ENCODE measurements at regions not wholly inside any gene's neighbourhood (a gene's known extent, or its start where the extent isn't known, plus 50 kb on each side); places are given as distances from the start of the nearest gene placed in this dataset.

DNA sequence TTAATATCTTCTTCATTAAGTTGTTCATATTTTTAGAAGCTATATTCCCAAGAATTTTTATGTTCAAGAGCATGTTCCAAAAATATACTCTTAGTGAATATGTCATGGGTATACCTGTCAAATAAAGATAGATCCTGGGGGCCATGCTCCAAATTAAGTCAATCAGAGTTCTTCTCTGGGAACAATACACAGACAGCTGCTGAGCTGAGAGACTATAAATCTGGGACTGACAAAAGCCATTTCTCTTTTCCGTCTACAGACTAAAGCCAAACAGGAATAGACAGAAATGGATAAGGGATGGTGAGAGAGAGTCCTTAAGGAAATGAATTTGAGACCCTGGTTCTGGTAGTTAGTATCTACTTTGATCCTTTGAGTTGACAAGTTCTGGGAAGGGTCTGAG lies 465.1 kb upstream of the RASGRP1 start:
- H3K9me2 ChIP-seq (replicated peaks; ENCODE audit: insufficient read depth, low read length) = no peaks in the 10 kb centered on the region
- no peak for DNase-seq
- H3K79me2 ChIP-seq (ENCODE audit: low read length) = no peaks in the 10 kb centered on the region
- no peaks in the 10 kb centered on the region for H3K4me1 ChIP-seq (ENCODE audit: low read length)
- no peaks in the 10 kb centered on the region for H3K9me3 ChIP-seq (replicated peaks; ENCODE audit: insufficient read depth, low read length)
- H3F3A ChIP-seq (ENCODE audit: insufficient read depth, low read length) = no peaks in the 10 kb centered on the region
- H2AFZ ChIP-seq (ENCODE audit: low read length) = no peak overlapping the region
- H3K36me3 ChIP-seq (replicated peaks; ENCODE audit: insufficient read depth, low read length) = no peaks in the 10 kb centered on the region
- no peak overlapping the region for H3K4me2 ChIP-seq (ENCODE audit: low read depth, low read length)
- no peaks in the 10 kb centered on the region for H3K27me3 ChIP-seq (replicated peaks; ENCODE audit: insufficient read depth, low read length)
- H3K9ac ChIP-seq (ENCODE audit: low read length) = no peak overlapping the region
- no peak overlapping the region for H3K4me3 ChIP-seq (ENCODE audit: low read length)
- no peak overlapping the region for H3K27ac ChIP-seq (ENCODE audit: low read length)
- TF ChIP-seq, protein P1, sequence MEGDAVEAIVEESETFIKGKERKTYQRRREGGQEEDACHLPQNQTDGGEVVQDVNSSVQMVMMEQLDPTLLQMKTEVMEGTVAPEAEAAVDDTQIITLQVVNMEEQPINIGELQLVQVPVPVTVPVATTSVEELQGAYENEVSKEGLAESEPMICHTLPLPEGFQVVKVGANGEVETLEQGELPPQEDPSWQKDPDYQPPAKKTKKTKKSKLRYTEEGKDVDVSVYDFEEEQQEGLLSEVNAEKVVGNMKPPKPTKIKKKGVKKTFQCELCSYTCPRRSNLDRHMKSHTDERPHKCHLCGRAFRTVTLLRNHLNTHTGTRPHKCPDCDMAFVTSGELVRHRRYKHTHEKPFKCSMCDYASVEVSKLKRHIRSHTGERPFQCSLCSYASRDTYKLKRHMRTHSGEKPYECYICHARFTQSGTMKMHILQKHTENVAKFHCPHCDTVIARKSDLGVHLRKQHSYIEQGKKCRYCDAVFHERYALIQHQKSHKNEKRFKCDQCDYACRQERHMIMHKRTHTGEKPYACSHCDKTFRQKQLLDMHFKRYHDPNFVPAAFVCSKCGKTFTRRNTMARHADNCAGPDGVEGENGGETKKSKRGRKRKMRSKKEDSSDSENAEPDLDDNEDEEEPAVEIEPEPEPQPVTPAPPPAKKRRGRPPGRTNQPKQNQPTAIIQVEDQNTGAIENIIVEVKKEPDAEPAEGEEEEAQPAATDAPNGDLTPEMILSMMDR (IDR thresholded peaks at IDR 0.05; ENCODE audit: low read length) = no peak
- TF ChIP-seq EZH2phosphoT487 (IDR thresholded peaks at IDR 0.05; ENCODE audit: low read length) (no peak), EZH2 (optimal IDR thresholded peaks at IDR 0.05; ENCODE audit: low read depth, low read length) (no peak)
- no peaks in the 10 kb centered on the region for H4K20me1 ChIP-seq (ENCODE audit: insufficient read depth, low read length)

DNA sequence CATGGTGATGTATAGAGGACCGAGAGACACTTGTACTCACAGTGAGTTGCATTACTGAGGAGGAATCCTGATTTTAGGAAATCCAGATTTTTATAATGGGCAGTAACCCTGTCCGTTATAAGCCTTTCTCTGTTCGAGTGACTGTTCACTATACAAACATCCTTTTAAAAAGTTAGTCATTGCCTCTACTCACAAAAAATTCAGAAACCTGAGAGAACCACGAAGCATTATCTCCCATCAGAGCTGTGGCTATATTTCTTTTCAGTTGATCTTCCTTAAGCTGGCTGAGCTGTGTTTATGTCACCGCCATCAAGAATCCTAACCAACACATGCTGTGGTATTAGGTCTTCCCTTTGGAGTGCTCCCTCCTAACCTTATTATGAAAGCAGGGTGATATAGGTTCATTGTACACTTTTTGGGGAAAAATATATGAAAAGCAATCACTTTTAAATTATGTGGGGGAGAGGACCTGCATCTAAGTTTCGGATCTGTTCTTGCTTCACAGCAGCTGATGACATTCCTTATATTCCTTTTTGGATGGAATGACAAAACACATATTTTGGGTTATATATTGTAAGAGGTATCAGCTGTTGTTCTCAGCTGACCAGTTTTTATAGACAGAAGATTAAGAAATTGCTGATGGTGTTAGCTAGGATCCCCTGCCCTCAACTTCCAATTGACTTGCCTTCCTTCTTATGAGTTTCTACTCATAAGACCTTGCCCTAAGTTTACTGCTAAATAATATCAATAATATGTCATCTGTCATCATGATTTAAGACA lies 465.9 kb upstream of the RASGRP1 start:
- TF ChIP-seq EZH2 (optimal IDR thresholded peaks at IDR 0.05; ENCODE audit: low read depth, low read length) (no peak), EZH2phosphoT487 (IDR thresholded peaks at IDR 0.05; ENCODE audit: low read length) (no peak)
- TF ChIP-seq, protein P1 (IDR thresholded peaks at IDR 0.05; ENCODE audit: low read length) = no peak
- H3K79me2 ChIP-seq (ENCODE audit: low read length) = no peaks in the 10 kb centered on the region

DNA sequence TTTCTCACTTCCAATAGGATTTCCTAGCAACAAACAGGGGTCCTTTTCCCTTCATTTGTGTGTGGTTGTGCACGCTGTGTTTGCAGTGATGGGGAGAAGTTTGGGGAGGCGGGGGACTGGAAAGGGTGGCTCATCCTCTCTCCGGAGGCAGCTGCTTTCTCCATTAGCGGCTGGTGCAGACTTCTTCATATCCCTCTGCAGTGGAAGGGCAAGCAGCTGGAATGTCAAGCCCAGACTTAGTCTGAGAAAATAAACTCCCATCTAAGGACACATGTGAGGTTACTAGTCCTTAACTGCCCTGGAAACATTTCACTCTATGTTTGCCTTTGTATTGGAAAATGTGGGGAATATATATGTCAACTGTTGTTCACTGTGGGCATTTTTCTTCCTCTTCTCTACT lies 467.0 kb upstream of the RASGRP1 start:
- H3F3A ChIP-seq (ENCODE audit: insufficient read depth, low read length) = no peaks in the 10 kb centered on the region
- TF ChIP-seq, protein P1 (IDR thresholded peaks at IDR 0.05; ENCODE audit: low read length) = no peak
- TF ChIP-seq EZH2 (optimal IDR thresholded peaks at IDR 0.05; ENCODE audit: low read depth, low read length) (no peak), EZH2phosphoT487 (IDR thresholded peaks at IDR 0.05; ENCODE audit: low read length) (no peak)
- no peaks in the 10 kb centered on the region for H3K4me1 ChIP-seq (ENCODE audit: low read length)
- no peak for DNase-seq
- H3K9ac ChIP-seq (ENCODE audit: low read length) = no peak overlapping the region
- H2AFZ ChIP-seq (ENCODE audit: low read length) = no peak overlapping the region
- no peak overlapping the region for H3K4me2 ChIP-seq (ENCODE audit: low read depth, low read length)
- H4K20me1 ChIP-seq (ENCODE audit: insufficient read depth, low read length) = no peaks in the 10 kb centered on the region
- no peaks in the 10 kb centered on the region for H3K9me3 ChIP-seq (replicated peaks; ENCODE audit: insufficient read depth, low read length)
- no peak overlapping the region for H3K4me3 ChIP-seq (ENCODE audit: low read length)
- no peaks in the 10 kb centered on the region for H3K9me2 ChIP-seq (replicated peaks; ENCODE audit: insufficient read depth, low read length)
- no peaks in the 10 kb centered on the region for H3K36me3 ChIP-seq (replicated peaks; ENCODE audit: insufficient read depth, low read length)
- H3K79me2 ChIP-seq (ENCODE audit: low read length) = no peaks in the 10 kb centered on the region
- no peaks in the 10 kb centered on the region for H3K27me3 ChIP-seq (replicated peaks; ENCODE audit: insufficient read depth, low read length)
- H3K27ac ChIP-seq (ENCODE audit: low read length) = no peak overlapping the region

More for the DNA sequence above, 465.9 kb upstream of the RASGRP1 start:
- no peak overlapping the region for H3K4me2 ChIP-seq (ENCODE audit: low read depth, low read length)
- H2AFZ ChIP-seq (ENCODE audit: low read length) = no peak overlapping the region
- no peaks in the 10 kb centered on the region for H3K27me3 ChIP-seq (replicated peaks; ENCODE audit: insufficient read depth, low read length)
- no peaks in the 10 kb centered on the region for H3K36me3 ChIP-seq (replicated peaks; ENCODE audit: insufficient read depth, low read length)
- H3K9me3 ChIP-seq (replicated peaks; ENCODE audit: insufficient read depth, low read length) = no peaks in the 10 kb centered on the region
- no peaks in the 10 kb centered on the region for H3K9me2 ChIP-seq (replicated peaks; ENCODE audit: insufficient read depth, low read length)
- H3K9ac ChIP-seq (ENCODE audit: low read length) = no peak overlapping the region
- no peaks in the 10 kb centered on the region for H4K20me1 ChIP-seq (ENCODE audit: insufficient read depth, low read length)
- H3K4me3 ChIP-seq (ENCODE audit: low read length) = no peak overlapping the region
- no peak overlapping the region for H3K27ac ChIP-seq (ENCODE audit: low read length)
- no peaks in the 10 kb centered on the region for H3F3A ChIP-seq (ENCODE audit: insufficient read depth, low read length)
- DNase-seq = no peak
- H3K4me1 ChIP-seq (ENCODE audit: low read length) = no peaks in the 10 kb centered on the region

Measured in MM.1S (cell line).